ENCODE measurements at regions not wholly inside any gene's neighbourhood (a gene's known extent, or its start where the extent isn't known, plus 50 kb on each side); places are given as distances from the start of the nearest gene placed in this dataset.

- ATAC-seq (ENCODE audit: insufficient number of reproducible peaks, low FRiP score, low read depth) (no peak), DNase-seq (ENCODE audit: low spot score) (no peak)
- Histone ChIP-seq H3K9me3 (no peaks in the 10 kb centered on the region), H3K4me3 (no peak overlapping the region), H3K4me1 (ENCODE audit: control insufficient read depth in 1 of 2, low read depth in 2 of 2) (no peaks in the 10 kb centered on the region), H3K27me3 (replicated peaks; ENCODE audit: insufficient read depth) (no peaks in the 10 kb centered on the region), H3K36me3 (no peaks in the 10 kb centered on the region), H3K27ac (no peak overlapping the region)
- TF ChIP-seq CTCF (IDR thresholded peaks at IDR 0.05), result no peak
These were observed 560.4 kb upstream of the DAB1 start for GRCh38 chr1:57984277-57984676.

GRCh38 chr1:57983441-57983840 is 559.6 kb upstream of the DAB1 start:
- ATAC-seq (ENCODE audit: insufficient number of reproducible peaks, low FRiP score, low read depth) (no peak), DNase-seq (ENCODE audit: low spot score) (no peak)
- no peak for TF ChIP-seq CTCF (IDR thresholded peaks at IDR 0.05)
- no peaks in the 10 kb centered on the region for H3K4me1 ChIP-seq (ENCODE audit: control insufficient read depth in 1 of 2, low read depth in 2 of 2)
- H3K36me3 ChIP-seq, result no peaks in the 10 kb centered on the region
- no peaks in the 10 kb centered on the region for H3K27me3 ChIP-seq (replicated peaks; ENCODE audit: insufficient read depth)
- no peak overlapping the region for H3K4me3 ChIP-seq
- no peaks in the 10 kb centered on the region for H3K9me3 ChIP-seq
- H3K27ac ChIP-seq, result no peak overlapping the region

- Histone ChIP-seq H3K36me3 (no peaks in the 10 kb centered on the region), H3K4me3 (no peak overlapping the region), H3K4me1 (ENCODE audit: control insufficient read depth in 1 of 2, low read depth in 2 of 2) (no peaks in the 10 kb centered on the region), H3K27ac (no peak overlapping the region), H3K9me3 (no peaks in the 10 kb centered on the region), H3K27me3 (replicated peaks; ENCODE audit: insufficient read depth) (no peaks in the 10 kb centered on the region)
- DNase-seq (ENCODE audit: low spot score) (no peak), ATAC-seq (ENCODE audit: insufficient number of reproducible peaks, low FRiP score, low read depth) (no peak)
- no peak for TF ChIP-seq CTCF (IDR thresholded peaks at IDR 0.05)
These were observed 559.0 kb upstream of the DAB1 start for GRCh38 chr1:57982852-57983251.

- H3K4me1 ChIP-seq (ENCODE audit: control insufficient read depth in 1 of 2, low read depth in 2 of 2), result no peaks in the 10 kb centered on the region
- H3K36me3 ChIP-seq, result no peaks in the 10 kb centered on the region
- no peak overlapping the region for H3K4me3 ChIP-seq
- ATAC-seq (ENCODE audit: insufficient number of reproducible peaks, low FRiP score, low read depth) (no peak), DNase-seq (ENCODE audit: low spot score) (no peak)
- H3K9me3 ChIP-seq, result no peaks in the 10 kb centered on the region
- no peaks in the 10 kb centered on the region for H3K27me3 ChIP-seq (replicated peaks; ENCODE audit: insufficient read depth)
- no peak overlapping the region for H3K27ac ChIP-seq
- no peak for TF ChIP-seq CTCF (IDR thresholded peaks at IDR 0.05)
These were observed 552.4 kb upstream of the DAB1 start for GRCh38 chr1:57976216-57976615.

GRCh38 chr1:57968321-57968720 is 544.5 kb upstream of the DAB1 start:
- Histone ChIP-seq H3K4me1 (ENCODE audit: control insufficient read depth in 1 of 2, low read depth in 2 of 2) (no peaks in the 10 kb centered on the region), H3K36me3 (no peaks in the 10 kb centered on the region), H3K27ac (no peak overlapping the region), H3K27me3 (replicated peaks; ENCODE audit: insufficient read depth) (no peaks in the 10 kb centered on the region), H3K4me3 (no peak overlapping the region), H3K9me3 (no peaks in the 10 kb centered on the region)
- TF ChIP-seq CTCF (IDR thresholded peaks at IDR 0.05), result no peak
- ATAC-seq (ENCODE audit: insufficient number of reproducible peaks, low FRiP score, low read depth) (no peak), DNase-seq (ENCODE audit: low spot score) (no peak)

Data from thoracic aorta (tissue), 2 donors.